ENCODE measurements at regions not wholly inside any gene's neighbourhood (a gene's known extent, or its start where the extent isn't known, plus 50 kb on each side); places are given as distances from the start of the nearest gene placed in this dataset.

DNA sequence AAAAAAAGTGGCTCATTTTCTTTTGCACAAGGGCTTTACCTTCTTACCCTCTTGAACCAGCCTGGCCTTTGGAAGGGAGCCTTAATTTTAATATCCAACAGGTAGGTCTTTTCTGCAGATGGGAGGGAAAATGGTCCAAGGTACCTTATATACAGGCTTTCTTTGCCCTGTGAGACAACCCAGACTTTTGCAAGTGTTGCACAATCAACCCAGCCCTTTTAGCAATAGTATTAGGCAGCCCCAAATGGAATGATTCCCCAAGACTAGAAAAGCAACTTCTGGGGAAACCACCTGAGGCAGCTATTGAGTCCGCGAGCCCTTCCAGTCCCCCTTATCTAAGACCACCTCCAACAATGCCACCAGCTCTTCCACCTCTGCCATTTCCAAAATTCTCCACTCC lies 1138.3 kb downstream of the XPNPEP1 start:
- H3K4me2 ChIP-seq (ENCODE audit: low read depth, low read length, poor library complexity, severe bottlenecking), result no peak overlapping the region
- H4K20me1 ChIP-seq (ENCODE audit: low read depth, low read length), result no peaks in the 10 kb centered on the region
- no peak overlapping the region for H2AFZ ChIP-seq (ENCODE audit: low read depth, low read length, severe bottlenecking)
- TF ChIP-seq EZH2phosphoT487 (conservative IDR thresholded peaks at IDR 0.05; ENCODE audit: low read length), result no peak
- TF ChIP-seq, protein P1, sequence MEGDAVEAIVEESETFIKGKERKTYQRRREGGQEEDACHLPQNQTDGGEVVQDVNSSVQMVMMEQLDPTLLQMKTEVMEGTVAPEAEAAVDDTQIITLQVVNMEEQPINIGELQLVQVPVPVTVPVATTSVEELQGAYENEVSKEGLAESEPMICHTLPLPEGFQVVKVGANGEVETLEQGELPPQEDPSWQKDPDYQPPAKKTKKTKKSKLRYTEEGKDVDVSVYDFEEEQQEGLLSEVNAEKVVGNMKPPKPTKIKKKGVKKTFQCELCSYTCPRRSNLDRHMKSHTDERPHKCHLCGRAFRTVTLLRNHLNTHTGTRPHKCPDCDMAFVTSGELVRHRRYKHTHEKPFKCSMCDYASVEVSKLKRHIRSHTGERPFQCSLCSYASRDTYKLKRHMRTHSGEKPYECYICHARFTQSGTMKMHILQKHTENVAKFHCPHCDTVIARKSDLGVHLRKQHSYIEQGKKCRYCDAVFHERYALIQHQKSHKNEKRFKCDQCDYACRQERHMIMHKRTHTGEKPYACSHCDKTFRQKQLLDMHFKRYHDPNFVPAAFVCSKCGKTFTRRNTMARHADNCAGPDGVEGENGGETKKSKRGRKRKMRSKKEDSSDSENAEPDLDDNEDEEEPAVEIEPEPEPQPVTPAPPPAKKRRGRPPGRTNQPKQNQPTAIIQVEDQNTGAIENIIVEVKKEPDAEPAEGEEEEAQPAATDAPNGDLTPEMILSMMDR (IDR thresholded peaks at IDR 0.05; ENCODE audit: insufficient read depth, low read length, poor library complexity, severe bottlenecking), result no peak
- no peaks in the 10 kb centered on the region for H3K9me2 ChIP-seq (replicated peaks; ENCODE audit: insufficient read depth, low read length)
- H3K4me3 ChIP-seq (ENCODE audit: insufficient read depth, low read length, poor library complexity, severe bottlenecking), result no peak overlapping the region
- H3F3A ChIP-seq (ENCODE audit: insufficient read depth), result no peaks in the 10 kb centered on the region
- no peaks in the 10 kb centered on the region for H3K79me2 ChIP-seq (ENCODE audit: insufficient read depth, low read length)
- H3K9ac ChIP-seq (ENCODE audit: low read length), result no peak overlapping the region
- no peak overlapping the region for H3K27ac ChIP-seq (ENCODE audit: low read depth, low read length)
- no peaks in the 10 kb centered on the region for H3K27me3 ChIP-seq (ENCODE audit: low read length)
- no peaks in the 10 kb centered on the region for H3K9me3 ChIP-seq (ENCODE audit: insufficient read depth, low read length)
- no peaks in the 10 kb centered on the region for H3K36me3 ChIP-seq (ENCODE audit: low read length)

DNA sequence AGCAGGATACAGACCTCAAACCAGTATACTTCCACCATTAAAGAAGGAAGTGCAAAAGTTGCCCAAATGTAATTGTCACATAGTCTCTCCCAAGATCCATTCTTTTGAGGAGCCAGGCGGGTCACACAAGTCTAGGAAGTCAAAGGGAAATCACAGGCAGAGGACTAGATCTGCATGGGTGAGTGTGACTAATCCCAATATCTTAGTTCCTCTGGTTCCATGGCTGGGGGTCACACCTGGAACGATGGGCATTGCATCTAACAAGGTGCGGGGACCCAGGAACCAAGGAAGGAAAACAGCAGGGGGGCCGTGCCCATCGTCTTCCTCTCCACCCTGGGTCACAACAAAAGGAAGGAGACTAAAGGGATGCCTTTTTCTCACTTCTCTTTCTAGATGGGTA lies 1138.8 kb downstream of the XPNPEP1 start:
- H3K9me2 ChIP-seq (replicated peaks; ENCODE audit: insufficient read depth, low read length), result no peaks in the 10 kb centered on the region
- H3K79me2 ChIP-seq (ENCODE audit: insufficient read depth, low read length), result no peaks in the 10 kb centered on the region
- no peak overlapping the region for H3K4me3 ChIP-seq (ENCODE audit: insufficient read depth, low read length, poor library complexity, severe bottlenecking)
- H3K9me3 ChIP-seq (ENCODE audit: insufficient read depth, low read length), result no peaks in the 10 kb centered on the region
- H3K27ac ChIP-seq (ENCODE audit: low read depth, low read length), result no peak overlapping the region
- TF ChIP-seq, protein P1 (IDR thresholded peaks at IDR 0.05; ENCODE audit: insufficient read depth, low read length, poor library complexity, severe bottlenecking), result no peak
- no peak for TF ChIP-seq EZH2phosphoT487 (conservative IDR thresholded peaks at IDR 0.05; ENCODE audit: low read length)
- no peaks in the 10 kb centered on the region for H3K36me3 ChIP-seq (ENCODE audit: low read length)
- H3K4me2 ChIP-seq (ENCODE audit: low read depth, low read length, poor library complexity, severe bottlenecking), result no peak overlapping the region
- H4K20me1 ChIP-seq (ENCODE audit: low read depth, low read length), result no peaks in the 10 kb centered on the region
- no peak overlapping the region for H2AFZ ChIP-seq (ENCODE audit: low read depth, low read length, severe bottlenecking)
- no peak overlapping the region for H3K9ac ChIP-seq (ENCODE audit: low read length)
- no peaks in the 10 kb centered on the region for H3K27me3 ChIP-seq (ENCODE audit: low read length)
- H3F3A ChIP-seq (ENCODE audit: insufficient read depth), result no peaks in the 10 kb centered on the region

DNA sequence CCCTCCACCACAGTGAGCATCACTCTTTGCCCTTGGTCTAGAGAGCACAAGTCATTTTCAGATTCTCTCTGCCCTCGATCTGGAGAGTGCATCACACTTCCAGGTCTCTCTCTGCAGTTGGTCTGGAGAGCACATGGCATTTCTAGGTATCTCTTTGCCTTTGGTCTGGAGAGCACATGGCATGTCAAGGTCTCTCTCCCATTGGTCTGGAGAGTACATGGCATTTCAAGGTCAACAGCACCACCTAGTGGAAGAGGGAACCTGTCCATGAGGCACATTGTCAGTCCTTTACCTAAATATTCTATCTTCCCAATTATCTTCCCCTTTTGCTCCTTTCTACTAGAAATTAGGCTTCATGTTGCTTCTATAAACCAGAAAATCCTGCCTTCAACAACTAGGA lies 1139.4 kb downstream of the XPNPEP1 start:
- no peaks in the 10 kb centered on the region for H4K20me1 ChIP-seq (ENCODE audit: low read depth, low read length)
- H3K4me3 ChIP-seq (ENCODE audit: insufficient read depth, low read length, poor library complexity, severe bottlenecking), result no peak overlapping the region
- TF ChIP-seq EZH2phosphoT487 (conservative IDR thresholded peaks at IDR 0.05; ENCODE audit: low read length), result no peak
- TF ChIP-seq, protein P1 (IDR thresholded peaks at IDR 0.05; ENCODE audit: insufficient read depth, low read length, poor library complexity, severe bottlenecking), result peak; percentile 50
- no peak overlapping the region for H3K9ac ChIP-seq (ENCODE audit: low read length)
- H3K36me3 ChIP-seq (ENCODE audit: low read length), result no peaks in the 10 kb centered on the region
- H3K79me2 ChIP-seq (ENCODE audit: insufficient read depth, low read length), result no peaks in the 10 kb centered on the region
- no peaks in the 10 kb centered on the region for H3K9me2 ChIP-seq (replicated peaks; ENCODE audit: insufficient read depth, low read length)
- H3K4me2 ChIP-seq (ENCODE audit: low read depth, low read length, poor library complexity, severe bottlenecking), result no peak overlapping the region
- H3K9me3 ChIP-seq (ENCODE audit: insufficient read depth, low read length), result no peaks in the 10 kb centered on the region
- no peaks in the 10 kb centered on the region for H3F3A ChIP-seq (ENCODE audit: insufficient read depth)
- H2AFZ ChIP-seq (ENCODE audit: low read depth, low read length, severe bottlenecking), result no peak overlapping the region
- no peaks in the 10 kb centered on the region for H3K27me3 ChIP-seq (ENCODE audit: low read length)
- no peak overlapping the region for H3K27ac ChIP-seq (ENCODE audit: low read depth, low read length)
